Keratinocyte (primary cell): ENCODE measurements at regions not wholly inside any gene's neighbourhood (a gene's known extent, or its start where the extent isn't known, plus 50 kb on each side); places are given as distances from the start of the nearest gene placed in this dataset.

Experiments
- DNase-seq: peaks from one replicate; pipeline ENCODE4 v3.0.0-alpha.2; 2011; ENCODE audit warnings: low read depth, missing footprints, low spot score
- FAIRE-seq: peaks from 2 replicates; lab custom pipeline; 2011; peaks lifted over from hg19 to GRCh38; lab: Jason Lieb, UNC
- H2AFZ ChIP-seq: 2 replicates; pipeline ENCODE4 v1.6.0; 2012; ENCODE audit warnings: low read length, control low read depth, inconsistent platforms; ENCODE audit not compliant: control insufficient read depth
- H3K27ac ChIP-seq: 2 replicates; pipeline ENCODE4 v1.5.1; 2011; ENCODE audit warnings: low read length; ENCODE audit not compliant: control insufficient read depth, insufficient read depth
- H3K27me3 ChIP-seq: 3 replicates; pipeline ENCODE4 v1.6.0; 2011; ENCODE audit warnings: low read length; ENCODE audit not compliant: control insufficient read depth, insufficient read depth; ENCODE audit errors: extremely low read depth
- H3K36me3 ChIP-seq, 2 experiments: 2 replicates in 1 of 2; 3 replicates in 1 of 2; pipeline ENCODE4 v1.5.1; 2011; ENCODE audit warnings: low read length in 2 of 2, mild to moderate bottlenecking in 1 of 2; ENCODE audit not compliant: control insufficient read depth in 2 of 2, insufficient read depth in 2 of 2; ENCODE audit errors: extremely low read depth in 1 of 2
- H3K4me1 ChIP-seq: 3 replicates; pipeline ENCODE4 v1.5.1; 2011; ENCODE audit warnings: low read length; ENCODE audit not compliant: control insufficient read depth, insufficient read depth; ENCODE audit errors: extremely low read depth
- H3K4me2 ChIP-seq: 3 replicates; pipeline ENCODE4 v1.6.0; 2011; ENCODE audit warnings: low read depth, low read length; ENCODE audit not compliant: control insufficient read depth, insufficient read depth; ENCODE audit errors: extremely low read depth
- H3K4me3 ChIP-seq, 3 experiments: fragments of 200-600 bp in 1 of 3; sonication (generic) in 1 of 3; 2 replicates in 2 of 3; 3 replicates in 1 of 3; pipeline ENCODE4 v1.5.1; 2011 to 2016; ENCODE audit warnings: low read length in 3 of 3, mild to moderate bottlenecking in 3 of 3, control low read depth in 2 of 3, inconsistent platforms in 1 of 3, low read depth in 1 of 3, mixed read lengths in 1 of 3, mixed run types in 1 of 3, moderate library complexity in 1 of 3; ENCODE audit not compliant: control insufficient read depth in 2 of 3, insufficient read depth in 2 of 3; ENCODE audit errors: extremely low read depth in 1 of 3
- H3K79me2 ChIP-seq: 2 replicates; pipeline ENCODE4 v1.6.0; 2012; ENCODE audit warnings: low read length; ENCODE audit not compliant: control insufficient read depth, insufficient read depth
- H3K9ac ChIP-seq: 3 replicates; pipeline ENCODE4 v1.6.0; 2011; ENCODE audit warnings: low read length; ENCODE audit not compliant: control insufficient read depth, insufficient read depth; ENCODE audit errors: extremely low read depth
- H3K9me1 ChIP-seq: 3 replicates; pipeline ENCODE4 v1.6.0; 2011; ENCODE audit warnings: low read length; ENCODE audit not compliant: control insufficient read depth, insufficient read depth; ENCODE audit errors: extremely low read depth
- H3K9me3 ChIP-seq: 2 replicates; pipeline ENCODE4 v1.5.1; 2012; ENCODE audit warnings: low read depth, low read length; ENCODE audit not compliant: control insufficient read depth
- H4K20me1 ChIP-seq: 3 replicates; pipeline ENCODE4 v1.6.0; 2011; ENCODE audit warnings: low read length; ENCODE audit not compliant: control insufficient read depth, insufficient read depth; ENCODE audit errors: extremely low read depth
- EZH2 ChIP-seq: IDR thresholded peaks from one replicate; pipeline ENCODE4 v1.6.1; 2012; ENCODE audit warnings: inconsistent platforms, mild to moderate bottlenecking, low read length, moderate library complexity
- dilution Hi-C: fragments of 300-500 bp; cut with MboI; formaldehyde crosslinking; loops from one replicate; pipeline ENCODE4 v1.7.0; 2020; ENCODE audit warnings: low sequenced_read_pairs; ENCODE audit not compliant: extremely low pct_ligation_motif_present
- TF ChIP-seq, protein P1 (sequence below), 3 experiments: IDR thresholded peaks in 1 of 3; conservative IDR thresholded peaks in 1 of 3; optimal IDR thresholded peaks in 1 of 3; 2 replicates in 2 of 3; 3 replicates in 1 of 3; pipeline versions ENCODE3 to v1.5.1; 2011; ENCODE audit warnings: low read length in 3 of 3, mild to moderate bottlenecking in 3 of 3, moderate library complexity in 2 of 3, control low read depth in 1 of 3, inconsistent platforms in 1 of 3; ENCODE audit not compliant: insufficient read depth in 2 of 3; ENCODE audit errors: extremely low read depth in 1 of 3

- no peak overlapping the region for H3K27ac ChIP-seq
- no peak overlapping the region for H3K4me2 ChIP-seq
- no peaks in the 10 kb centered on the region for H3K9me3 ChIP-seq
- TF ChIP-seq, protein P1, sequence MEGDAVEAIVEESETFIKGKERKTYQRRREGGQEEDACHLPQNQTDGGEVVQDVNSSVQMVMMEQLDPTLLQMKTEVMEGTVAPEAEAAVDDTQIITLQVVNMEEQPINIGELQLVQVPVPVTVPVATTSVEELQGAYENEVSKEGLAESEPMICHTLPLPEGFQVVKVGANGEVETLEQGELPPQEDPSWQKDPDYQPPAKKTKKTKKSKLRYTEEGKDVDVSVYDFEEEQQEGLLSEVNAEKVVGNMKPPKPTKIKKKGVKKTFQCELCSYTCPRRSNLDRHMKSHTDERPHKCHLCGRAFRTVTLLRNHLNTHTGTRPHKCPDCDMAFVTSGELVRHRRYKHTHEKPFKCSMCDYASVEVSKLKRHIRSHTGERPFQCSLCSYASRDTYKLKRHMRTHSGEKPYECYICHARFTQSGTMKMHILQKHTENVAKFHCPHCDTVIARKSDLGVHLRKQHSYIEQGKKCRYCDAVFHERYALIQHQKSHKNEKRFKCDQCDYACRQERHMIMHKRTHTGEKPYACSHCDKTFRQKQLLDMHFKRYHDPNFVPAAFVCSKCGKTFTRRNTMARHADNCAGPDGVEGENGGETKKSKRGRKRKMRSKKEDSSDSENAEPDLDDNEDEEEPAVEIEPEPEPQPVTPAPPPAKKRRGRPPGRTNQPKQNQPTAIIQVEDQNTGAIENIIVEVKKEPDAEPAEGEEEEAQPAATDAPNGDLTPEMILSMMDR (optimal IDR thresholded peaks at IDR 0.05 in 1 of 3, IDR thresholded peaks at IDR 0.05 in 1 of 3, conservative IDR thresholded peaks at IDR 0.05 in 1 of 3; ENCODE audit: extremely low read depth in 1 of 3, insufficient read depth in 2 of 3, low read length in 3 of 3): no peak
- H3K9me1 ChIP-seq: no peaks in the 10 kb centered on the region
- no peaks in the 10 kb centered on the region for H3K27me3 ChIP-seq
- no peaks in the 10 kb centered on the region for H3K79me2 ChIP-seq
- no peak overlapping the region for H2AFZ ChIP-seq
- H4K20me1 ChIP-seq: no peaks in the 10 kb centered on the region
- no peak overlapping the region for H3K9ac ChIP-seq
- no peaks in the 10 kb centered on the region for H3K4me1 ChIP-seq
- dilution Hi-C loops: no loop called here
- FAIRE-seq (no peak), DNase-seq (no peak)
- no peaks in the 10 kb centered on the region for H3K36me3 ChIP-seq
- H3K4me3 ChIP-seq: no peak overlapping the region
Measured at GRCh38 chr17:59511726-59512125, 53.7 kb upstream of the DHX40 start.

DNA sequence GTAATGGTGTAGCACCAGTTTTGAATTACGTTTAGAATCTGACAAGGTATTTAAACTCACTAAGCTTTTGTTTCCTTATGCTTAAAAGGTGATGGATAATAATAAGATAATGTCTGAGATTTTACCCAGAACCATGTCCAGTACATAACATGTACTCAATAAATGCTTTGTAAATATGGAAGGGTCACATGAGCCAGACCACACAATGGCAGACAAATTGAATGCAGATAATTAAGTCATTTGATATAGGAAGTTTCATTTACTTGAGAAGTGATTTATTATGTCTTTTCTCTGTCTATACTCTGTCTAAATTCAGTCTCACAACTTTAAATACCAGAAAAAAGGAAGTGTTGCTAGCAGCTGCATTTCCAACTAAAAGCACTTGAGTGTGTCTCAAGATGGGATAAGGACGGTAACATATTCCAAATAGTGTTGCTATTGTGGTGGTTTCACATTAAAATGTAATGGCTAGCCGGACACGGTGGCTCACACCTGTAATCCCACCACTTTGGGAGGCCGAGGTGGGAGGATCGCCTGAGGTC lies 52.5 kb upstream of the DHX40 start:
- TF ChIP-seq, protein P1 (optimal IDR thresholded peaks at IDR 0.05 in 1 of 3, IDR thresholded peaks at IDR 0.05 in 1 of 3, conservative IDR thresholded peaks at IDR 0.05 in 1 of 3; ENCODE audit: extremely low read depth in 1 of 3, insufficient read depth in 2 of 3, low read length in 3 of 3): no peak
- TF ChIP-seq EZH2: no peak
- Histone ChIP-seq H3K9me1 (no peaks in the 10 kb centered on the region), H2AFZ (no peak overlapping the region), H3K79me2 (no peaks in the 10 kb centered on the region), H4K20me1 (no peaks in the 10 kb centered on the region), H3K9me3 (no peaks in the 10 kb centered on the region), H3K4me3 (no peak overlapping the region), H3K4me1 (no peaks in the 10 kb centered on the region), H3K27ac (no peak overlapping the region), H3K27me3 (no peaks in the 10 kb centered on the region), H3K9ac (no peak overlapping the region), H3K36me3 (no peaks in the 10 kb centered on the region), H3K4me2 (no peak overlapping the region)
- DNase-seq (no peak), FAIRE-seq (no peak)
- dilution Hi-C loops: no loop called here
